ENCODE measurements at regions not wholly inside any gene's neighbourhood (a gene's known extent, or its start where the extent isn't known, plus 50 kb on each side); places are given as distances from the start of the nearest gene placed in this dataset.
"Not testable (repeated sequence)": the region's sequence is repeated elsewhere in the genome, so short reads cannot be mapped to it uniquely, and the experiment has no call there.

- Histone ChIP-seq H3K27ac (no peak overlapping the region), H3K4me1 (peaks cover 0 to 24% of the 10 kb centered on the region in 2 donors), H3K4me3 (no peak overlapping the region), H3K27me3 (no peaks in the 10 kb centered on the region), H3K36me3 (no peaks in the 10 kb centered on the region), H3K9me3 (no peaks in the 10 kb centered on the region)
- intact Hi-C loops (cut with DNase I) = no loop called here
- DNase-seq (ENCODE audit: low spot score in 2 of 2) = no peak
- TF ChIP-seq CTCF (IDR thresholded peaks at IDR 0.05) = no peak
Observed at GRCh38 chr4:15201782-15202181, 199.5 kb downstream of the CPEB2 start.

- Histone ChIP-seq H3K9me3 (no peaks in the 10 kb centered on the region), H3K4me3 (no peak overlapping the region), H3K36me3 (no peaks in the 10 kb centered on the region), H3K4me1 (peaks cover 0 to 24% of the 10 kb centered on the region in 2 donors), H3K27me3 (no peaks in the 10 kb centered on the region), H3K27ac (no peak overlapping the region)
- no peak for DNase-seq (ENCODE audit: low spot score in 2 of 2)
- intact Hi-C loops (cut with DNase I) = no loop called here
- TF ChIP-seq CTCF (IDR thresholded peaks at IDR 0.05) = no peak
Observed at GRCh38 chr4:15202481-15202880, 200.2 kb downstream of the CPEB2 start.

- intact Hi-C loops (cut with DNase I); H3K4me1 ChIP-seq; H3K27me3 ChIP-seq; H3K27ac ChIP-seq; H3K36me3 ChIP-seq; DNase-seq (ENCODE audit: low spot score in 2 of 2); H3K4me3 ChIP-seq; H3K9me3 ChIP-seq: not testable (repeated sequence)
Observed at GRCh38 chr4:15206526-15206925, 204.2 kb downstream of the CPEB2 start.

- TF ChIP-seq CTCF (IDR thresholded peaks at IDR 0.05) = no peak
- no peak for DNase-seq (ENCODE audit: low spot score in 2 of 2)
- H3K27me3 ChIP-seq = no peaks in the 10 kb centered on the region
- H3K36me3 ChIP-seq = no peaks in the 10 kb centered on the region
- no peak overlapping the region for H3K27ac ChIP-seq
- intact Hi-C loops (cut with DNase I) = no loop called here
- peaks cover 0 to 8% of the 10 kb centered on the region in 2 donors for H3K4me1 ChIP-seq
- no peaks in the 10 kb centered on the region for H3K9me3 ChIP-seq
- H3K4me3 ChIP-seq = no peak overlapping the region
Observed at GRCh38 chr4:15213302-15213970, 211.2 kb downstream of the CPEB2 start.

GRCh38 chr4:15215109-15215508, 212.7 kb upstream of the C1QTNF7 start:
- TF ChIP-seq CTCF (IDR thresholded peaks at IDR 0.05) = no peak
- H3K36me3 ChIP-seq = no peaks in the 10 kb centered on the region
- intact Hi-C loops (cut with DNase I) = no loop called here
- H3K4me3 ChIP-seq = peak overlapping the region in 1 of 2 donors; percentile 6
- H3K27me3 ChIP-seq = no peaks in the 10 kb centered on the region
- H3K9me3 ChIP-seq = no peaks in the 10 kb centered on the region
- no peak for DNase-seq (ENCODE audit: low spot score in 2 of 2)
- peak overlapping the region; percentile 2 to 15 for H3K27ac ChIP-seq
- peaks cover 0 to 8% of the 10 kb centered on the region in 2 donors for H3K4me1 ChIP-seq

GRCh38 chr4:15226203-15226602, 201.6 kb upstream of the C1QTNF7 start:
- no peak for TF ChIP-seq CTCF (IDR thresholded peaks at IDR 0.05)
- H3K4me1 ChIP-seq = peaks cover 0 to 2% of the 10 kb centered on the region in 2 donors
- peaks cover 0 to 3% of the 10 kb centered on the region in 2 donors for H3K36me3 ChIP-seq
- H3K27ac ChIP-seq = no peak overlapping the region
- H3K4me3 ChIP-seq = no peak overlapping the region
- H3K9me3 ChIP-seq = no peaks in the 10 kb centered on the region
- intact Hi-C loops (cut with DNase I) = no loop called here
- no peaks in the 10 kb centered on the region for H3K27me3 ChIP-seq
- no peak for DNase-seq (ENCODE audit: low spot score in 2 of 2)

All from ascending aorta (tissue), 2 donors.